DND-41 (cell line): ENCODE measurements at regions not wholly inside any gene's neighbourhood (a gene's known extent, or its start where the extent isn't known, plus 50 kb on each side); places are given as distances from the start of the nearest gene placed in this dataset.

Source experiments
- ATAC-seq: fragments of 200-7000 bp; cut with Tn5 transposase; 3 replicates; pipeline ENCODE4 v1.9.1; 2021; ENCODE audit warnings: low read depth; ENCODE audit not compliant: insufficient read depth
- DNase-seq: peaks from one replicate; pipeline ENCODE4 v3.0.0-alpha.2; 2020
- H2AFZ ChIP-seq: 2 replicates; pipeline ENCODE4 v1.6.0; 2012; ENCODE audit warnings: low read depth, low read length
- H3K27ac ChIP-seq: 2 replicates; pipeline ENCODE4 v1.5.1; 2012; ENCODE audit warnings: low read length, inconsistent platforms
- H3K27me3 ChIP-seq: fragments of 200-600 bp; sonication (generic); 2 replicates; pipeline ENCODE4 v1.6.0; 2012; ENCODE audit warnings: low read length, mild to moderate bottlenecking, inconsistent platforms; ENCODE audit not compliant: insufficient read depth, poor library complexity
- H3K36me3 ChIP-seq: 2 replicates; pipeline ENCODE4 v1.5.1; 2012; ENCODE audit warnings: low read length, inconsistent platforms; ENCODE audit not compliant: insufficient read depth
- H3K4me1 ChIP-seq: 2 replicates; pipeline ENCODE4 v1.5.1; 2012; ENCODE audit warnings: mild to moderate bottlenecking, low read length; ENCODE audit not compliant: insufficient read depth
- H3K4me2 ChIP-seq: 2 replicates; pipeline ENCODE4 v1.6.0; 2012; ENCODE audit warnings: mild to moderate bottlenecking, moderate library complexity, low read length, inconsistent platforms; ENCODE audit not compliant: insufficient read depth
- H3K4me3 ChIP-seq, 2 experiments: fragments of 200-600 bp in 1 of 2; shearing (Covaris generic) in 1 of 2; 2 replicates each; pipeline ENCODE4 v1.5.1; 2012 to 2016; ENCODE audit warnings: inconsistent platforms in 2 of 2, low read length in 2 of 2, mild to moderate bottlenecking in 2 of 2, low read depth in 1 of 2, moderate library complexity in 1 of 2
- H3K79me2 ChIP-seq: 2 replicates; pipeline ENCODE4 v1.6.0; 2012; ENCODE audit warnings: low read length, inconsistent platforms; ENCODE audit not compliant: insufficient read depth
- H3K9ac ChIP-seq: 2 replicates; pipeline ENCODE4 v1.6.0; 2012; ENCODE audit warnings: low read depth, mild to moderate bottlenecking, inconsistent platforms, low read length, moderate library complexity
- H3K9me3 ChIP-seq: 2 replicates; pipeline ENCODE4 v1.5.1; 2012; ENCODE audit warnings: low read length, moderate library complexity, mild to moderate bottlenecking, inconsistent platforms; ENCODE audit not compliant: insufficient read depth, severe bottlenecking
- H4K20me1 ChIP-seq: 2 replicates; pipeline ENCODE4 v1.6.0; 2012; ENCODE audit warnings: low read length; ENCODE audit not compliant: insufficient read depth
- CTCF ChIP-seq: IDR thresholded peaks from 2 replicates; pipeline ENCODE4 v1.5.1; 2012; ENCODE audit warnings: borderline replicate concordance, low read length, moderate library complexity, mild to moderate bottlenecking; ENCODE audit not compliant: poor library complexity, severe bottlenecking; ENCODE audit errors: extremely low read depth
- EZH2 ChIP-seq: IDR thresholded peaks from 3 replicates; pipeline ENCODE4 v1.6.1; 2012; ENCODE audit warnings: borderline replicate concordance, low read depth, mild to moderate bottlenecking, moderate library complexity, low read length, inconsistent platforms; ENCODE audit not compliant: severe bottlenecking

GRCh38 chr3:26984416-26985390 lies 362.1 kb downstream of the LRRC3B start:
- ATAC-seq (no peak), DNase-seq (no peak)
- Histone ChIP-seq H3K27me3 (no peaks in the 10 kb centered on the region), H3K4me2 (no peak overlapping the region), H3K4me3 (no peak overlapping the region), H4K20me1 (no peaks in the 10 kb centered on the region), H3K4me1 (no peaks in the 10 kb centered on the region), H3K79me2 (no peaks in the 10 kb centered on the region), H3K9me3 (no peaks in the 10 kb centered on the region), H3K36me3 (no peaks in the 10 kb centered on the region), H2AFZ (no peak overlapping the region), H3K27ac (no peak overlapping the region), H3K9ac (no peak overlapping the region)
- no peak for TF ChIP-seq EZH2
- no peak for TF ChIP-seq CTCF

GRCh38 chr3:26989037-26989436 lies 366.5 kb downstream of the LRRC3B start:
- no peaks in the 10 kb centered on the region for H3K9me3 ChIP-seq
- no peak for ATAC-seq
- H3K9ac ChIP-seq, result no peak overlapping the region
- no peaks in the 10 kb centered on the region for H3K27me3 ChIP-seq
- H3K79me2 ChIP-seq, result no peaks in the 10 kb centered on the region
- H2AFZ ChIP-seq, result no peak overlapping the region
- H3K36me3 ChIP-seq, result no peaks in the 10 kb centered on the region
- H3K4me2 ChIP-seq, result no peak overlapping the region
- H3K4me1 ChIP-seq, result no peaks in the 10 kb centered on the region
- no peak overlapping the region for H3K27ac ChIP-seq
- H3K4me3 ChIP-seq, result no peak overlapping the region
- TF ChIP-seq EZH2, result no peak
- no peak for DNase-seq
- H4K20me1 ChIP-seq, result no peaks in the 10 kb centered on the region

DNA sequence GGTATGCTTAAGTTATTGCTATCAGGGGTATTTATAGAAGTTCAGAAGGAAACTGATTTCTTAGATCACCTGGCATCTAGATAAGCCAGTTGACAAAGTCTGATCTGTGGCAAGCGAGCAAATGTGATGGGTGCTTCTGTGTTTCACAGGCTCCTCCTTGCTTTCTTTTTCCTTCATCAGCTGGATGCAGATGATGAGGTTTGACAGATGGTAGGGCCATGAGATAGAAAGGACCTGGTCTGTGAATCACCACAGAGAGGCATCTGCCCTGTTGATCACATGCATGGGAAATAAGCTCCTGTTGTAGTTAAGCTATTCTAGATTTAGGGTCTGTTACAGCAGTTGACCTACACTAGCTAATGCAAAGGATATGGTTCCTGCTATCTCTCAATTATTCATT lies 372.0 kb downstream of the NEK10 start:
- no peaks in the 10 kb centered on the region for H3K9me3 ChIP-seq
- DNase-seq (no peak), ATAC-seq (no peak)
- H3K4me2 ChIP-seq, result no peak overlapping the region
- no peaks in the 10 kb centered on the region for H3K79me2 ChIP-seq
- no peaks in the 10 kb centered on the region for H4K20me1 ChIP-seq
- no peak overlapping the region for H3K9ac ChIP-seq
- H3K27me3 ChIP-seq, result no peaks in the 10 kb centered on the region
- no peak overlapping the region for H2AFZ ChIP-seq
- H3K27ac ChIP-seq, result no peak overlapping the region
- H3K4me1 ChIP-seq, result no peaks in the 10 kb centered on the region
- H3K4me3 ChIP-seq, result no peak overlapping the region
- no peaks in the 10 kb centered on the region for H3K36me3 ChIP-seq
- TF ChIP-seq EZH2, result no peak
- TF ChIP-seq CTCF, result no peak

DNA sequence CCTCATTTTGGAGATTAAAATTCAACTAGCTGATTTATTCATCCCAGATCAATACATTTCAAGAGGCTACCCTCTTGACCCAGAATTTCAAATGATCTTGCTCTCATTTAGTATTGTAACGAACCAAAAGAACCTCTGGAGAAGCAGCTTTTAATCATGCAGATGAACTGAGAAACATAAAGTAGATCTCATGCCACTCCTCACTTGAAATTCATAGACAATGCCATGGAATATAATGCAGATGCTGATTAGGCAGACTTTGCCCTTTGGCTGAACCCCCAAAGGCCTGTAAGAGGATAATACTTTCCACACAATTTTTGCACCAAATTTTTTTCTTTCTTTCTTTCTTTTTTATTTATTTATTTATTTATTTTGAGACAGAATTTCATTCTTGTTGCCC lies 358.3 kb downstream of the NEK10 start:
- H3K36me3 ChIP-seq, result no peaks in the 10 kb centered on the region
- H3K79me2 ChIP-seq, result no peaks in the 10 kb centered on the region
- no peaks in the 10 kb centered on the region for H3K9me3 ChIP-seq
- no peak overlapping the region for H3K9ac ChIP-seq
- no peak overlapping the region for H2AFZ ChIP-seq
- TF ChIP-seq CTCF (no peak), EZH2 (no peak)
- DNase-seq (no peak), ATAC-seq (no peak)
- no peak overlapping the region for H3K4me3 ChIP-seq
- H3K4me1 ChIP-seq, result no peaks in the 10 kb centered on the region
- no peaks in the 10 kb centered on the region for H3K27me3 ChIP-seq
- H4K20me1 ChIP-seq, result no peaks in the 10 kb centered on the region
- no peak overlapping the region for H3K27ac ChIP-seq
- H3K4me2 ChIP-seq, result no peak overlapping the region
